Suppressor macrophage (primary cell): ENCODE measurements at regions not wholly inside any gene's neighbourhood (a gene's known extent, or its start where the extent isn't known, plus 50 kb on each side); places are given as distances from the start of the nearest gene placed in this dataset.
"Not testable (repeated sequence)": the region's sequence is repeated elsewhere in the genome, so short reads cannot be mapped to it uniquely, and the experiment has no call there.

Experiments
- DNase-seq, 4 experiments: peaks; one replicate each; pipeline ENCODE4 v3.0.0-alpha.2; 2020 to 2022

DNA sequence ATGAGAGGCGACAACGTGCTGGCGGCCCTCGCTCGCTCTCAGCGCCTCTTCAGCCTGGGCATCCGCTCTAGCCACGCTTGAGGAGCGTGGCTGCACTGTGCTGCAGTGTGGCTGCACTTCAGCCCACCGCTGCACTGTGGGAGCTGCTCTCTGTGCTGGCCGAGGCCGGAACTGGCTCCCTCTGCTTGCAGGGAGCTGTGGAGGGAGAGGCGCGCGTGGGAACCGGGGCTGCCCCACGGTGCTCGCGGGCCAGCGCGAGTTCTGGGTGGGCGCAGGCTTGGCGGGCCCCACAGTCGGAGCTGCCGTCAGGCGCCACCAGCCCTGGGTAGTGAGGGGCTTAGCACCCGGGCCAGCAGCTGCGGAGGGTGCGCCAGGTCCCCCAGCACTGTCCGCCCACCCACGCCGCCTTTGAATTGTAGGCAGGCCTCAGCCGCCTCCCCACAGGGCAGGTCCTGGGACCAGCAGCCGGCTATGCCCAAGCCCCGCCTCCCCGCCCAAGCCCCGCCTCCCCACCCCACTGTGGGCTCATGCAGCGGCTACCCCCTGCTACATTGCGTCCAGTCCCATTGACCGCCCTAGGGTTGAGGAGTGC is 974.2 kb downstream of the FSCB start:
- DNase-seq = no peak

- DNase-seq = no peak
These were observed 978.8 kb downstream of the FSCB start for GRCh38 chr14:43528321-43528720.

GRCh38 chr14:43525658-43526057 is 981.4 kb downstream of the FSCB start:
- no peak for DNase-seq

DNA sequence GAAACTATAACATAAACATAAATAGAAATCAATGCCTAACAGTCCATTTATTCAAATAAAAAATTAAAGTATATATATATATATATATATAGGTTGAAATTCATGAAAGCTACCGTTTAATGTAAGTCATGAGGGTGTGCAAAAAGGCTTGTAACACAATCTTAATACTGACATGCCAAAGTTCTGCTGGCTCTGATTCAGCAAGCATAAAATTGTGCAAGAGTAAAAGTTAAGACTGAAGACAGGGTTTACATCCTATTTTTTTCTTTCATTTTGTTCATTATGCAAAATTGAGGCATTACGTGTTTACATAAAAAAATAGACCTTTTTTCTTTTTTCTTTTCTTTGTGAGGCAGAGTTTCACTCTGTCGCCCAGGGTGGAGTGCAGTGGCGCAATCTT is 984.2 kb downstream of the FSCB start:
- no peak for DNase-seq

GRCh38 chr14:43522191-43522590 is 984.9 kb downstream of the FSCB start:
- DNase-seq = no peak

GRCh38 chr14:43503508-43503907 is 1003.6 kb downstream of the FSCB start:
- DNase-seq = no peak

DNA sequence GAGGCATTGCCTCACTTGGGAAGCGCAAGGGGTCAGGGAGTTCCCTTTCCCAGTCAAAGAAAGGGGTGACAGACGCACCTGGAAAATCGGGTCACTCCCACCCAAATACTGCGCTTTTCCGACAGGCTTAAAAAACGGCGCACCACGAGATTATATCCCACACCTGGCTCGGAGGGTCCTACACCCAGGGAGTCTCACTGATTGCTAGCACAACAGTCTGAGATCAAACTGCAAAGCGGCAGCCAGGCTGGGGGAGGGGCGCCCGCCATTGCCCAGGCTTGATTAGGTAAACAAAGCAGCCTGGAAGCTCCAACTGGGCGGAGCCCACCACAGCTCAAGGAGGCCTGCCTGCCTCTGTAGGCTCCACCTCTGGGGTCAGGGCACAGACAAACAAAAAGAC is 1014.7 kb downstream of the FSCB start:
- DNase-seq = not testable (repeated sequence)

DNA sequence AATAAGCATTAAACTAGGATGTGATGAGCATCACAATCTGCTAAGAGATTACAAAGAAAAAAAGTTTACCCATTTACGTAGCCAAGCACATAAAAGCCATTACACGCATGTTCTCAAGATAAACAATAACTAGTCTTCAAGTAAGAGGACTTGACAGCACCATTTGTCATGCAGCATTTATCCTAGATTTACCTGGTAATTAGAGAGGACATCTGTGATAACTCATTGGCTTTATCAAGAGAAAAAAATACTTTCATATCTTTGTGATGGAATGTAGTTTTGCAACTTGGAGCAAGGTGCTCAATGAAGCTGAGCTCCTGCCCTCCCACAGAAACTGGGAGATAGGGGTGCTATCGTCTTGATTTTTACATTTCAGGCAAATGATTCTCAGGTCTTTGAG is 1023.7 kb downstream of the FSCB start:
- no peak for DNase-seq

DNA sequence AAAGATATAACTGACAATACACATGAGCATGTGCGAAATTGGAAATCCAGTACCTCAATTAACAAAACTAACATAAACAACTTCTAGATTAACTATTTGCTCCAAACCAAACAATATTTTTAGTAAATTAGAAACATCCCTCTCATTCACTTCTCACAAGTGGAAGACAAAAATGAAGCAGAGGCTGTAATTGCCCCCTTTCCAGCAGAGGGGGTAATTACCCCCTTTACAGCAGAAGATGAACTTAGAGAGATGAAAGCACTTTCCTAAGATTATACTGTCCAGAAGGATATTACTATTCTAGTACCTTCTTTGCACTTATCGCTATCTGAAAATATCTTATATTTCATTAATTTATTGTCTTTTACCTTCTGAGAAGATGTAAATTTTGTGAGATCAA is 1025.2 kb downstream of the FSCB start:
- DNase-seq = no peak

GRCh38 chr14:43480976-43481375 is 1026.1 kb downstream of the FSCB start:
- DNase-seq = no peak

- no peak for DNase-seq
These were observed 1027.4 kb downstream of the FSCB start for GRCh38 chr14:43479596-43480195.

DNA sequence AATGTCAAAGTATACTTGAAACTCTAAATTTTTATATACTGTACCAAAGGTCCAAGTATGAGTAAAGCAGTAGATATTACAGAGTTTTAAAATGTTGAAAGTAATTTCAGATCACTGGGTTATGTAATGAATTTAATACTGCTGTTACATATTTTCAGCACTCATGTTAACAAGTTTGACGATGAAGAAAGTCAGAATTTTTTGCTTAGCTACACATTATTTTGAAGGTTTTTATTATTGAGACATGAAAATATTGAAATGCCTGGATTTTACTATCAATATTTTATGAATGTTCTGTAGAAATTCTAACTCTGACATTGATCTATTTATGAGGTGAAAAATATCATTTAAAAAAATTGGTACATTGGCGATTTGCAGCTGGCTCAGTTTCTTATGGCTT is 1030.3 kb downstream of the FSCB start:
- no peak for DNase-seq

DNA sequence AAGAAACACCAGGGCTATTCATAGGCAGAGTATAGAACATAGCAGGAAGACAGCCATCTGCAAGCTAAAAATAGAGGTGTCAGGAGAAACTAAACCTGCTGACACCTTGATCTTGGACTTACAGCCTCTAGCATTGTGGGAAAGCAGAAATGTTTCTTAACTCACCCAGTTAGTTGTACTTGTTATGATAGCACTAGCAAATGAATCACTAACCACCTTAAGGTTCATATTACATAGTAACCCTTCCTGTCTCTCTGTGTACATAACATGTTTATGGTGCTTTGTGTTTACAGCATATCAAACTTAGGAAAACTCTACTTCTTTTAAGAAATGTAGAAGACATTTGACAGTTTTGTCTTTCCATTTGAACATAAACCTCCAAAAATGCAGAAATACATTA is 1031.3 kb downstream of the FSCB start:
- no peak for DNase-seq

DNA sequence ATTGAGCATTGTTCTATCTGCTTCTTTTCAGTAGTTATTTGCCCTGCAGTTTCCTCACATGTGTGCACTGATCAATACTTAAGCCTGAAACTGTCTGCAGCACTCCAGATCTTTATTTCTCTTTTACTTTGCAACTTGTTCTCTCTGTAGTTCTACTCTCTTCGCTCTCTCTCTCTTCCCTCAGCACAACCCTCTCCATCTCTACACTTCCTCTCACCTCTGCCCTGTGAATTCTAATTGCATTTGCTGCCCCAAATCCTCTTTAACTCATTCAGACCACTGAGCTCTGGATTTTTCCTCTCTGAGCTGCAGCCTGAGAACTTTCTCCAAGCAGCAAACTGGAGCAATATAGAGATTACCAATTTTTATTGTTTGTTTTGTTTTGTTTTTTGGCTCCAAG is 1035.5 kb downstream of the FSCB start:
- no peak for DNase-seq

- DNase-seq = no peak
These were observed 1042.1 kb downstream of the FSCB start for GRCh38 chr14:43464968-43465367.

- no peak for DNase-seq
These were observed 1057.8 kb downstream of the FSCB start for GRCh38 chr14:43449291-43449690.

DNA sequence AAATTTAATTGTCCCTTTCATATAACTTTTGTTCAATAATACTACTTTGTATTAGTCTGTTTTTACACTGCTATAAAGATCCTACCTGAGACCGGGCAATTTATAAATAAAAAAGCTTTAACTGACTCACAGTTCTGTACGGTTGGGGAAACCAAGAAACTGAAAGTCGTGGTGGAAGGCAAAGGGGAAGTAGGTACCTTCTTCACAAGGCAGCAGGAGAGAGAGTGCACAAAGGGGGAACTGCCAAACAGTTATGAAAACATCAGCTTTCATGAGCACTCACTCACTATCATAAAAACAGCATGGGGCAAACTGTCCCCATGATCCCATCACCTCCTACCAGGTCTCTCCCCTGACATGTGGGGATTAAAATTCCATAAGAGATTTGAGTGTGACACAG is 1069.0 kb downstream of the FSCB start:
- DNase-seq = peak in 1 of 4 experiments; percentile 3

- peak; percentile 6 to 45 (median 38) for DNase-seq
These were observed 1088.8 kb downstream of the FSCB start for GRCh38 chr14:43418324-43418723.

- no peak for DNase-seq
These were observed 1094.0 kb downstream of the FSCB start for GRCh38 chr14:43413084-43413483.

DNA sequence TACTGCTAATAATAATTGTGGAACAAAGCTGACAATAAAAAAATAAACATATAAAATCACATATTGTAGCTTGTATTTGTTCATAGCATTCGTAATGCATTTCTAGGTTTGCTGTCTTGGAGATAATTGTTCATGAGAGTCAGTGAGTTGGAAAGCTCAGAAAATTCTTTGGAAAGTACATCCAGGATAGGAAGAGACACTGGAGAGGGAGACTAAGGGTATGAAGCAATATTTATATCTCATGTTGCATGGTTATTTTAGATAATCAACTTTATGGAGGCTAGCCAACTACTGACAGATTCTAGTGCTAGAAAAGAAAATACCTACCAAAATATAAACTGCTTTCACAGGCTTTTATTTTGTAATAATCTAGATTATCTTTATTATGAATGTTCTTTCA is 1095.2 kb downstream of the FSCB start:
- DNase-seq = no peak

DNA sequence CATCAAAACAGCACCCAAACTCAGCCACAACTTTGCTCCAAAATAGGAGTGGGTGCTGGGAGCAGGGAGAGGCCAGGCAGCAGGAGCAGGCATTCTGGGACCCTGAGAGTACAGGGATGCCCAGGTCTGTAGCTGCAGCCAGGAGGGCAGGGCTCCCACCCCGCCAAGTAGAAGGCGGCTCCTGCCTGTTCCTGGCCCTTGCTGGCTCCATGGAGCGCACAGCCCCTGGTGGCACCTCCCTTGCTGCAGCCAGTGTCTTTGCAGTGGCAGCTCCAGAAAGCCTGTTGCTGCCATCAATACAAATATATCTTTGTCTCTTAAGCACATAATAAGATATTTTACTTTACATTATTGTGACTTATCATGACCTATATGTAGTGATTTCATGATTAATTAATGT is 1096.5 kb downstream of the FSCB start:
- no peak for DNase-seq

DNA sequence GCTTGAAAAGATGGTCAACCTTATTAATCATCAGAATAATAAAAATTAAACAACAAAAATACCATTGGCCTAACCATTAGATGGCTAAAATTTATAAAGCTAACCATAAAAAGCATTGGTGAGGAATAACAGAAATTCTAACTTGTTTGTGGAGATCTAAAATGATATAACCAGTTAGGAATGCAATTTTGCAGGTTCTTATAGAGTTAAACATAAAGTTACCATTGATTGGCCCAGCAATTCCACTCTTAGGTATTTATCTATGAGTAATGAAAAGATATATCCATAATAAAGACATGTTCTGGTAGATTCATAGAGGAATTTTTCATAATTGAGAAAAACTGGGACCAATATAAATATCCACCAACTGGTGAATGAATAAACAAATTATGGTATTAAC is 1098.6 kb downstream of the FSCB start:
- DNase-seq = no peak

- DNase-seq = no peak
These were observed 1099.4 kb downstream of the FSCB start for GRCh38 chr14:43407706-43408105.

DNA sequence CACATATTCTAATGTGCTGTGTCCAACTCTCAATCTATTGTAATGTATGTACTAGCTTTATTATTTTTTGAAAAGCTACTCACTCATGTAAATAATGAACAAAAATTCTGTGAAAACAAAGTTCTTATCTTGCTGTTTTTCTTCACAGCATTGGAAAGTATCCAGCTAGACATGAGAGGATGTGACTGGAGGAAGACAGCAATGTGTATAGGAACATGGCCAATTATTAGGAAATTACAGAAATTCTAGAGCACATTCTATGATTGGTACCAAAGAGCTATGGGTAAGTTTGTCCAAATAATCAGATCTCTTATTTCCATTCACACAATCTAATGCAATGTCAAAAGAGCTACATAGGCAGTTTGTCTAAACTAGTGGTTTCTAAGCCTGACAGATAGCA is 1100.2 kb downstream of the FSCB start:
- no peak for DNase-seq

GRCh38 chr14:43399289-43399688 is 1107.8 kb downstream of the FSCB start:
- no peak for DNase-seq
